DMS 273 (cell line): ENCODE measurements at regions not wholly inside any gene's neighbourhood (a gene's known extent, or its start where the extent isn't known, plus 50 kb on each side); places are given as distances from the start of the nearest gene placed in this dataset.

ENCODE experiments used
- DNase-seq: peaks from one replicate; lab custom pipeline; 2025; ENCODE audit not compliant: unreplicated experiment; lab: John Stamatoyannopoulos, UW

GRCh38 chr18:34977838-34978532 is 63.2 kb upstream of the MAPRE2 start:
- peak; percentile 71 for DNase-seq

- DNase-seq, result no peak
These were observed 62.7 kb upstream of the MAPRE2 start for GRCh38 chr18:34978533-34978893.

- DNase-seq, result peak; percentile 83
These were observed 62.1 kb upstream of the MAPRE2 start for GRCh38 chr18:34978953-34979608.

GRCh38 chr18:34981487-34981886 is 59.7 kb upstream of the MAPRE2 start:
- DNase-seq, result no peak

- DNase-seq, result no peak
These were observed 55.2 kb upstream of the MAPRE2 start for GRCh38 chr18:34985963-34986362.

- no peak for DNase-seq
These were observed 50.6 kb upstream of the MAPRE2 start for GRCh38 chr18:34990597-34990996.

GRCh38 chr18:34991152-34991551 is 50.1 kb upstream of the MAPRE2 start:
- no peak for DNase-seq
